AG04450 (cell line): ENCODE measurements at regions not wholly inside any gene's neighbourhood (a gene's known extent, or its start where the extent isn't known, plus 50 kb on each side); places are given as distances from the start of the nearest gene placed in this dataset.

Experiments used
- CTCF ChIA-PET: fragments of 300-600, 350-600 bp; formaldehyde crosslinking; extraction: SDS; loops from one replicate; lab custom pipeline; 2022; ENCODE audit warnings: antibody characterized with exemption, inconsistent platforms; lab: Charles Lee
- POLR2A ChIA-PET: fragments of 350-600 bp; formaldehyde crosslinking; extraction: SDS; loops from one replicate; lab custom pipeline; 2021; ENCODE audit warnings: antibody characterized with exemption, inconsistent platforms; lab: Yijun Ruan, JAX
- DNase-seq: peaks from one replicate; pipeline ENCODE4 v3.0.0-alpha.2; 2011; ENCODE audit warnings: low read depth, low spot score
- H3K27ac ChIP-seq: one replicate; pipeline ENCODE4 v1.5.1; 2012; ENCODE audit warnings: low read depth, low read length, control low read depth
- H3K27me3 ChIP-seq: one replicate; pipeline ENCODE4 v1.6.0; 2012; ENCODE audit warnings: low read length; ENCODE audit not compliant: control insufficient read depth, insufficient read depth
- H3K4me3 ChIP-seq: 2 replicates; pipeline ENCODE4 v1.5.1; 2011; ENCODE audit warnings: mild to moderate bottlenecking, low read depth, low read length, control low read depth
- H3K9me3 ChIP-seq: 2 replicates; pipeline ENCODE4 v1.5.1; 2012; ENCODE audit warnings: low read length; ENCODE audit not compliant: control insufficient read depth, insufficient read depth
- TF ChIP-seq, protein P1 (sequence below): IDR thresholded peaks from 2 replicates; pipeline ENCODE4 v1.5.1; 2011; ENCODE audit warnings: low read depth, low read length, control low read depth, inconsistent platforms

DNA sequence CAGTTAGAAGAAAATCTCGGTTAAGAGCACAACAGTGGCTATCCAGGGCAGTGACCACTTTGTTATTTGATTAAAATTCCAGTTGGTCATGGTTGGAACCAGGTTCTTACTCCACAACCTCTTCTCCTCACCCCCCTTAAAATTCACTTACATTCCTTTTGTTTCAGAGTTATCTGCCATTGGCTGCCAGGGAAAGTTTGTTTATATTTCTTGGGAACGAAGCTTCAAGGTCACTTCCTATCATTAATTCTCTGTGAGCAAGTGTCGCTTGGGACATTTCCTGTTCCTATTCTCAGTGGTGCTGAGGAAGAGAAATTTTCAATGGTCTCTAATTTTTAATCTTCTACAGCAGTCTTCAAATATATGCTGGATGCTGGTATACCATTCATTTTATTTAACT, 121.1 kb upstream of the COL21A1 start:
- H3K27ac ChIP-seq = no peak overlapping the region
- no peaks in the 10 kb centered on the region for H3K9me3 ChIP-seq
- no peak for DNase-seq
- TF ChIP-seq, protein P1, sequence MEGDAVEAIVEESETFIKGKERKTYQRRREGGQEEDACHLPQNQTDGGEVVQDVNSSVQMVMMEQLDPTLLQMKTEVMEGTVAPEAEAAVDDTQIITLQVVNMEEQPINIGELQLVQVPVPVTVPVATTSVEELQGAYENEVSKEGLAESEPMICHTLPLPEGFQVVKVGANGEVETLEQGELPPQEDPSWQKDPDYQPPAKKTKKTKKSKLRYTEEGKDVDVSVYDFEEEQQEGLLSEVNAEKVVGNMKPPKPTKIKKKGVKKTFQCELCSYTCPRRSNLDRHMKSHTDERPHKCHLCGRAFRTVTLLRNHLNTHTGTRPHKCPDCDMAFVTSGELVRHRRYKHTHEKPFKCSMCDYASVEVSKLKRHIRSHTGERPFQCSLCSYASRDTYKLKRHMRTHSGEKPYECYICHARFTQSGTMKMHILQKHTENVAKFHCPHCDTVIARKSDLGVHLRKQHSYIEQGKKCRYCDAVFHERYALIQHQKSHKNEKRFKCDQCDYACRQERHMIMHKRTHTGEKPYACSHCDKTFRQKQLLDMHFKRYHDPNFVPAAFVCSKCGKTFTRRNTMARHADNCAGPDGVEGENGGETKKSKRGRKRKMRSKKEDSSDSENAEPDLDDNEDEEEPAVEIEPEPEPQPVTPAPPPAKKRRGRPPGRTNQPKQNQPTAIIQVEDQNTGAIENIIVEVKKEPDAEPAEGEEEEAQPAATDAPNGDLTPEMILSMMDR = no peak
- POLR2A ChIA-PET = interaction anchor here (0.6 kb wide), 1 partner anchor 251 kb away, joined by 7 read pairs; no protein-coding TSS in a partner anchor
- CTCF ChIA-PET = interaction anchor here (1.3 to 2.9 kb wide), 6 partner anchors 10 to 227 kb away, joined by 4 to 14 read pairs (median 4); no protein-coding TSS in a partner anchor
- H3K4me3 ChIP-seq = no peak overlapping the region
- H3K27me3 ChIP-seq = no peaks in the 10 kb centered on the region

DNA sequence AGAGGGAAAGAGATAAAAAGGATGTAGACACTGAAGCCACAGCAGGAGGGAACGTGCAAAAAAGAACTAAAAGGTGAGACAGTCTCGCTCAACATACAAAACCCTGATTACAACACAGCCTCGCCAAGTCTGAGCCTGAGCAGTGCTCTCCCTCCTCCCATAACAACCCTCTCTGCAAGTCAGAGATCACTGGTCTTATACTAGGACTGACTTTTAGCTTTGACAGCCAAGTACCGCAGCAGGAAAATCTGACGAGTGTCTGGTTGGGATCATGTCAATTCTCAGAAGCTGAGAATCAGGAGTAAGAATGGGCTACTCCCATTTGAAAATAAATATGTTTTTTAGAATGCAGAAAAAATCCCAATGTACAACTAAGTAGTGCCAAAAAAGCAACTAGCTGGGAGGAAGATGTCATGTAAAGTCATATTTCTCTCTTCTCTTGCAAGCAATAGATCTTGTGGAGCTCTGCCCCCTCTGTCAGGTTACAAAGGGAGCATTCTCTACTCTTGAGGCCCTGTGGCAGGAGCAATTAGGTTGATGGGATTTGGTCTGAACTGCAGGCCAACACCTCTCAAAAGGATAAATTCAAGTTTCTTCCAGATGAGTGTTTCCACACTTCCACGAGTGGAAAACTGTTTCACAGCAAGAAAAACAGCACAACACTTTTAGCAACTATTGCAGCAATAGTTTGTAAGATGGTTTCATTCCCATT, 118.9 kb upstream of the COL21A1 start:
- no peaks in the 10 kb centered on the region for H3K9me3 ChIP-seq
- CTCF ChIA-PET = interaction anchor here (2.9 kb wide), 1 partner anchor 229 kb away, joined by 10 read pairs; no protein-coding TSS in a partner anchor

DNA sequence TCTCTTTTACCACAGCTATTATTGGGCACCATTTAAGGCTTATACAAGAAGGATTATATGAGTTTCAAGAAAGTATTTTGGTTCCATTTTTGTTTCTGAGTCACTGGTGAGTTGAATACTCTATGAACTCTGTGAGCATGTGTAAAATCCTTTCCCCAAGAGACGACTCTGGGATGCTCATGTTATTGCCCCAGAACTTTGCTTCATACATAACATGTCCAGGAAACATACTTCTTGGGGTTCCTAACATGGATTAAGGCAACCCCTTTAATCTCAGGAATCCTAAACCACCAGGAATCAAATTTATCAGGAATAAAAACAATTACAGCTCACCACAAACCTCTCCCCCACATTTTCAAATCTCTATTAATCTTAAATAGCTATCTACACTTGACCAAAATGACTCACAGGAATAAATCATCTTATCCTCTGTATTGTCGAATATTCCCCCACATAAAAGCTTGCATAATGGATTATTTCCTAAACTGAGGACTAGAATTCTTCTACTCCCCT, 117.5 kb upstream of the COL21A1 start:
- no peaks in the 10 kb centered on the region for H3K9me3 ChIP-seq
- ChIA-PET CTCF (interaction anchor here (4.6 kb wide), 1 partner anchor 230 kb away, joined by 51 read pairs; no protein-coding TSS in a partner anchor), POLR2A (interaction anchor here (0.8 kb wide), 1 partner anchor 160 kb away, joined by 3 read pairs; no protein-coding TSS in a partner anchor)
- TF ChIP-seq, protein P1 = no peak
- no peak overlapping the region for H3K27ac ChIP-seq
- no peak for DNase-seq
- H3K27me3 ChIP-seq = no peaks in the 10 kb centered on the region
- H3K4me3 ChIP-seq = no peak overlapping the region

More for the DNA sequence above, 118.9 kb upstream of the COL21A1 start:
- Histone ChIP-seq H3K4me3 (no peak overlapping the region), H3K27ac (no peak overlapping the region), H3K27me3 (no peaks in the 10 kb centered on the region)
- TF ChIP-seq, protein P1 = no peak
- no peak for DNase-seq
- POLR2A ChIA-PET = no interaction called here

DNA sequence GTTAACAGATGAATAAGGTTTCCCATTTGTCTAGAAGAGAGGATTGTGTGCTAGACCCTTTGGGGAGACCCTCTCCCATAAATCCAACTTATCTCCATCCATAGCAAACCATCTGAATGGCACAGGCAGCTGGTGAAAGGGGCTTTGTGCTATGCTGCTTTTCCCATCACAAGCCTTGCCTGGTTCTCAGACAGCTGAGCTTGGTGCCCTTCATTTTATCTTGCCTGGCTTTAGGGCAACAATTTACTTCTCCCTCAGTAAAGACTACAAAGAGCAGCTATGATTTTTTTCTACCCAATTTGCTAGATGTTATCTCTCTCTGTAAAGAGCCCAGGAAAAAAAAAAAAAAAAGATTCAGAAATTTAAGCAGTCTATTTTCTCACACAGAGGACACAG, 117.0 kb upstream of the COL21A1 start:
- ChIA-PET CTCF (interaction anchor here (4.6 kb wide), 1 partner anchor 230 kb away, joined by 51 read pairs; no protein-coding TSS in a partner anchor), POLR2A (interaction anchor here (0.8 kb wide), 1 partner anchor 161 kb away, joined by 3 read pairs; no protein-coding TSS in a partner anchor)
- DNase-seq = no peak
- TF ChIP-seq, protein P1 = no peak
- H3K27me3 ChIP-seq = no peaks in the 10 kb centered on the region
- no peak overlapping the region for H3K27ac ChIP-seq
- H3K9me3 ChIP-seq = no peaks in the 10 kb centered on the region
- no peak overlapping the region for H3K4me3 ChIP-seq
